BLaER1 treated with 17β-estradiol and CSF1 and Interleukin-3, amounts not matched to agents 10 nM and 100 nM (cell line): ENCODE measurements at regions not wholly inside any gene's neighbourhood (a gene's known extent, or its start where the extent isn't known, plus 50 kb on each side); places are given as distances from the start of the nearest gene placed in this dataset.
A peak's percentile ranks its signal among the peaks of the same experiment; 100 is the strongest.
"Not testable (repeated sequence)": the region's sequence is repeated elsewhere in the genome, so short reads cannot be mapped to it uniquely, and the experiment has no call there.

Source experiments
- H3K27ac ChIP-seq, 11 experiments: shearing (Covaris generic); formaldehyde crosslinking; 2 replicates each; pipeline ENCODE4 v1.8.1; 2022
- H3K27me3 ChIP-seq, 11 experiments: shearing (Covaris generic); formaldehyde crosslinking; 2 replicates each; pipeline ENCODE4 v1.8.1; 2022
- H3K36me3 ChIP-seq, 11 experiments: shearing (Covaris generic); formaldehyde crosslinking; 2 replicates each; pipeline ENCODE4 v1.8.1; 2022
- H3K4me1 ChIP-seq, 10 experiments: shearing (Covaris generic); formaldehyde crosslinking; 2 replicates each; pipeline ENCODE4 v1.8.1; 2022
- H3K4me2 ChIP-seq, 11 experiments: shearing (Covaris generic); formaldehyde crosslinking; 2 replicates each; pipeline ENCODE4 v1.8.1; 2022
- H3K4me3 ChIP-seq, 10 experiments: shearing (Covaris generic); formaldehyde crosslinking; 2 replicates each; pipeline ENCODE4 v1.8.1; 2022
- H3K9ac ChIP-seq, 11 experiments: shearing (Covaris generic); formaldehyde crosslinking; 2 replicates each; pipeline ENCODE4 v1.8.1; 2022
- H3K9me3 ChIP-seq, 11 experiments: shearing (Covaris generic); formaldehyde crosslinking; replicated peaks in 1 of 11; 2 replicates each; pipeline ENCODE4 v1.8.1; 2022
- H4K20me1 ChIP-seq, 11 experiments: shearing (Covaris generic); formaldehyde crosslinking; 2 replicates each; pipeline ENCODE4 v1.8.1; 2022
- Cebpa-rat ChIP-seq, 11 experiments: shearing (Covaris generic); IDR thresholded peaks; 2 replicates each; pipeline ENCODE4 v1.8.1; 2022

DNA sequence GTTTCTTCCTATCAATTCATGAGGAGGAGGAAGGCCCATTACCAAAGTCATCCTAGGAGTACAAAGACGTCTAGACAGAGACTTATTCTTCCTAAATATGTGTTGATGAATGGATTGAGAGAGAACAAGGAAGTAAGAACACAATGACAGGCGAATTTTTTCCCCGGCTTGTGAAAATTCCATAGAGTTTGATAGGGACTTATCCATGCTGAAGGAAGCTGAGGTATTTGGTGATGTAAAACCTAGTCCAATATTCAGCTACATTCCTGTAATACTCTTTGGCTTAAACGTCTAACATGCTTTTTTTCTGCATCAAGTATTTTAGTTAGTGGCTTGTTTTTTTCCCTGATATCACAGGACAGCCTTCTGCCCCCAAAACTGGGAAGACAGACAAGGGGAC, 121.9 kb upstream of the MYT1L start:
- no peaks in the 10 kb centered on the region for H4K20me1 ChIP-seq
- no peak overlapping the region for H3K4me2 ChIP-seq
- no peak overlapping the region for H3K27ac ChIP-seq
- no peak overlapping the region for H3K4me3 ChIP-seq
- no peaks in the 10 kb centered on the region for H3K36me3 ChIP-seq
- no peak for TF ChIP-seq Cebpa-rat (IDR thresholded peaks at IDR 0.05)
- no peaks in the 10 kb centered on the region for H3K27me3 ChIP-seq
- peaks cover 0 to 16% (median 5%) of the 10 kb centered on the region in 11 experiments; a peak in 6 of 22 replicates for H3K9me3 ChIP-seq
- H3K4me1 ChIP-seq, result no peaks in the 10 kb centered on the region
- no peak overlapping the region for H3K9ac ChIP-seq

- H3K27ac ChIP-seq, result not testable (repeated sequence)
Observed at GRCh38 chr2:2451275-2451674, 120.2 kb upstream of the MYT1L start.

DNA sequence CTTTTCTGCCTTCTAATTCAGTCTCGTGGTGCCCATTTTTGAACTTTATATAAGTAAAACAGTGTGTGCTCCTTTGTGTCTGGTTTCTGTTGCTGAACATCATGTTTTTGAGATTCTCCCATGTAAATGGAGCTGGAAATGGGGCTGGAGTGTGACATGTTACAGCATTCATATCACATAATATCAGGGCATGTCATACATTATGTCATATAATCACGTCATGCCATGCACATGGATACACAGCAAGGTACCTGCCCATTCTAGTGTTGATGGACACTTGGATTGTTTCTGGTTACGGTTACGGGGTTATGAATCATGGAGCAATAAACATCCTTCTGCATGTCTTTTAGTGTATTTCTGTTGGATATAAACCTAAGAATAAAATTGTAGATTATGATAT, 117.1 kb upstream of the MYT1L start:
- H3K27me3 ChIP-seq, result no peaks in the 10 kb centered on the region
- H3K27ac ChIP-seq, result no peak overlapping the region
- H3K9ac ChIP-seq, result no peak overlapping the region
- H3K4me1 ChIP-seq, result no peaks in the 10 kb centered on the region
- H4K20me1 ChIP-seq, result no peaks in the 10 kb centered on the region
- H3K36me3 ChIP-seq, result no peaks in the 10 kb centered on the region
- no peak for TF ChIP-seq Cebpa-rat (IDR thresholded peaks at IDR 0.05)
- no peak overlapping the region for H3K4me3 ChIP-seq
- H3K9me3 ChIP-seq, result peaks cover 0 to 16% (median 5%) of the 10 kb centered on the region in 11 experiments; a peak in 6 of 22 replicates
- no peak overlapping the region for H3K4me2 ChIP-seq

More at GRCh38 chr2:2451275-2451674, 120.2 kb upstream of the MYT1L start:
- not testable (repeated sequence) for H3K27me3 ChIP-seq, H3K4me2 ChIP-seq, H3K9ac ChIP-seq, H4K20me1 ChIP-seq, H3K4me3 ChIP-seq, H3K36me3 ChIP-seq, H3K4me1 ChIP-seq
- H3K9me3 ChIP-seq, result peaks cover 0 to 16% (median 5%) of the 10 kb centered on the region in 11 experiments; a peak in 6 of 22 replicates

GRCh38 chr2:2422621-2423020, 91.5 kb upstream of the MYT1L start:
- Histone ChIP-seq H3K27me3 (no peaks in the 10 kb centered on the region), H3K9ac (no peak overlapping the region), H4K20me1 (no peaks in the 10 kb centered on the region), H3K4me3 (no peak overlapping the region), H3K9me3 (peaks cover 0 to 12% (median 0%) of the 10 kb centered on the region in 11 experiments; a peak in 2 of 22 replicates), H3K4me2 (no peak overlapping the region), H3K36me3 (no peaks in the 10 kb centered on the region), H3K4me1 (no peaks in the 10 kb centered on the region), H3K27ac (no peak overlapping the region)
- TF ChIP-seq Cebpa-rat (IDR thresholded peaks at IDR 0.05), result no peak

- TF ChIP-seq Cebpa-rat (IDR thresholded peaks at IDR 0.05), result peak in 1 of 11 experiments; percentile 49; a peak in 2 of 22 replicates
- no peaks in the 10 kb centered on the region for H3K36me3 ChIP-seq
- H3K27me3 ChIP-seq, result no peaks in the 10 kb centered on the region
- no peaks in the 10 kb centered on the region; a peak in 1 of 22 replicates for H4K20me1 ChIP-seq
- no peaks in the 10 kb centered on the region for H3K9me3 ChIP-seq
- no peak overlapping the region for H3K9ac ChIP-seq
- no peaks in the 10 kb centered on the region for H3K4me1 ChIP-seq
- H3K4me3 ChIP-seq, result no peak overlapping the region
- H3K27ac ChIP-seq, result no peak overlapping the region
- H3K4me2 ChIP-seq, result no peak overlapping the region
Observed at GRCh38 chr2:2413525-2413924, 82.5 kb upstream of the MYT1L start.

DNA sequence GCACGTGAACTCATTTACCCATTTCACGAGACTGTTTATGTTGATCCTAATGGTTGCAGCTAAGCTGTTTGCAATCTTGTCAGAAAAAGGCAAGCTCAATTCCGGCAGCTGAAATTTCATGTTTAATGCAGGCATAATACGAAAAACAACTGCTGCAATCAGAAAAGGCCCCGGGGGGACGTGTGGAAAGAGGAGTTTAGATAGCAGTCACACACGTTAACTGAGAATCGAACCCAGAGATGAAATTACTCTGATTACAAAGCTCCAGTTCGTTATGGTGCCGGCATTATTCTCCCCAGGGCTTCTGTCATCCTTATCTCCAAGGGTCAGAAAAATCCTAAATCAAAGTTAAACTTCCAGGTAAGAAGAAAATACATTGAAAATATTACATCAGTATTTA, 79.9 kb upstream of the MYT1L start:
- Histone ChIP-seq H3K4me1 (peaks cover 0 to 4% (median 0%) of the 10 kb centered on the region in 10 experiments; a peak in 1 of 20 replicates), H3K4me2 (no peak overlapping the region), H3K27ac (no peak overlapping the region), H3K4me3 (no peak overlapping the region), H3K36me3 (no peaks in the 10 kb centered on the region), H3K9me3 (peaks cover 8 to 16% (median 13%) of the 10 kb centered on the region in 11 experiments), H3K9ac (no peak overlapping the region), H3K27me3 (no peaks in the 10 kb centered on the region), H4K20me1 (no peaks in the 10 kb centered on the region)
- no peak for TF ChIP-seq Cebpa-rat (IDR thresholded peaks at IDR 0.05)

- Histone ChIP-seq H3K4me2 (no peak overlapping the region), H4K20me1 (no peaks in the 10 kb centered on the region), H3K27ac (no peak overlapping the region), H3K4me3 (no peak overlapping the region), H3K4me1 (peaks cover 0 to 4% (median 0%) of the 10 kb centered on the region in 10 experiments; a peak in 1 of 20 replicates), H3K27me3 (no peaks in the 10 kb centered on the region), H3K36me3 (no peaks in the 10 kb centered on the region), H3K9ac (no peak overlapping the region), H3K9me3 (peaks cover 23 to 31% (median 28%) of the 10 kb centered on the region in 11 experiments)
- no peak for TF ChIP-seq Cebpa-rat (IDR thresholded peaks at IDR 0.05)
Observed at GRCh38 chr2:2409481-2409880, 78.4 kb upstream of the MYT1L start.

DNA sequence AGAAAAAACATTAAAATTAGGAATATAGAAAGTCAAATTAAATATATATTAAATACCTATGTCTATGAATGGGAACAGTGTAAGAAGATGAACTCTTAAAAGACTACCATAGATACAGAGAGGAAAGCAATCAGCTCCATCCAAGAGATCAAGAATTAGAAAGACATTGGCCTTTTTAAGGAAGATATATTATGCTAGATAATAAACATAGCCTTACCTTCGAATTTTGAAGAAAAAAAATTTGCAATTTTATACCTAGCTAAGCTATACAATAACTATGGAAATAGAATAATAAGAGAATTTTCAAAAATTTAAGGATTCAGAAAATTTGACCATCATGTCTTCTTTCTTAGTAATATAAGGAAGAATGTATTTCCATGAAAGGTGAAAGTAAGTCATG, 74.7 kb upstream of the MYT1L start:
- Histone ChIP-seq H3K9me3 (peaks cover 26 to 43% (median 38%) of the 10 kb centered on the region in 11 experiments), H3K4me1 (peaks cover 7 to 9% (median 8%) of the 10 kb centered on the region in 10 experiments; a peak in 18 of 20 replicates), H3K27me3 (no peaks in the 10 kb centered on the region), H3K4me3 (no peak overlapping the region; a peak in 1 of 20 replicates), H4K20me1 (no peaks in the 10 kb centered on the region), H3K36me3 (no peaks in the 10 kb centered on the region), H3K27ac (no peak overlapping the region), H3K4me2 (no peak overlapping the region), H3K9ac (no peak overlapping the region)
- no peak for TF ChIP-seq Cebpa-rat (IDR thresholded peaks at IDR 0.05)

GRCh38 chr2:2400286-2401038, 69.4 kb upstream of the MYT1L start:
- Histone ChIP-seq H3K27ac (no peak overlapping the region), H3K4me3 (no peak overlapping the region), H3K9me3 (peaks cover 13 to 41% (median 30%) of the 10 kb centered on the region in 11 experiments), H3K4me2 (peak overlapping the region in 10 of 11 experiments; percentile 2 to 74 (median 52); a peak in 16 of 22 replicates), H3K36me3 (no peaks in the 10 kb centered on the region), H3K9ac (no peak overlapping the region), H3K4me1 (peaks cover 5 to 21% (median 15%) of the 10 kb centered on the region in 10 experiments; a peak in 18 of 20 replicates), H3K27me3 (no peaks in the 10 kb centered on the region), H4K20me1 (no peaks in the 10 kb centered on the region)
- no peak for TF ChIP-seq Cebpa-rat (IDR thresholded peaks at IDR 0.05)

DNA sequence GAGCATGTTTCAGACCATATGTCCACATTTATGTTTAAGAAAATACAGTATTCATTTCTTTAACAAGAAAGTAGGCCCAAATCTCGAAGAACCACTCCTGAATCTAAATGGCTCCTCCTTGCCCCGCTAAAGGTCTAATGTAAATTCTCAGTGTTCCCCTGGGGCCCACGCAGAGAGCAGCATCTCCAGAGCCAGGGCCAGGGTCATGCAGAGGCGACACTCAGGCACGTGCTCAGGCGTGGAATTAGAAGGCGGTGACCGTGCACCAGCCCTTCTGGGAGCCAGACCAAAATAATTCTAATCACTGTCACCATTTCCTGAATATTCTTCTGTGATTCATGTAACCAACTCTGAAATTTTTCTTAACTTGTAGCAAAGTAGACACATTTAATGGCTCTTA, 68.3 kb upstream of the MYT1L start:
- Histone ChIP-seq H3K27me3 (no peaks in the 10 kb centered on the region), H3K9me3 (peaks cover 2 to 41% (median 29%) of the 10 kb centered on the region in 11 experiments; a peak in 21 of 22 replicates), H3K9ac (no peak overlapping the region), H3K4me2 (peak overlapping the region in 4 of 11 experiments; percentile 1 to 39 (median 22); a peak in 4 of 22 replicates), H4K20me1 (no peaks in the 10 kb centered on the region), H3K4me1 (peaks cover 5 to 21% (median 15%) of the 10 kb centered on the region in 10 experiments; a peak in 18 of 20 replicates), H3K4me3 (no peak overlapping the region), H3K27ac (no peak overlapping the region), H3K36me3 (no peaks in the 10 kb centered on the region)
- no peak for TF ChIP-seq Cebpa-rat (IDR thresholded peaks at IDR 0.05)
